ENCODE measurements at regions not wholly inside any gene's neighbourhood (a gene's known extent, or its start where the extent isn't known, plus 50 kb on each side); places are given as distances from the start of the nearest gene placed in this dataset.

DNA sequence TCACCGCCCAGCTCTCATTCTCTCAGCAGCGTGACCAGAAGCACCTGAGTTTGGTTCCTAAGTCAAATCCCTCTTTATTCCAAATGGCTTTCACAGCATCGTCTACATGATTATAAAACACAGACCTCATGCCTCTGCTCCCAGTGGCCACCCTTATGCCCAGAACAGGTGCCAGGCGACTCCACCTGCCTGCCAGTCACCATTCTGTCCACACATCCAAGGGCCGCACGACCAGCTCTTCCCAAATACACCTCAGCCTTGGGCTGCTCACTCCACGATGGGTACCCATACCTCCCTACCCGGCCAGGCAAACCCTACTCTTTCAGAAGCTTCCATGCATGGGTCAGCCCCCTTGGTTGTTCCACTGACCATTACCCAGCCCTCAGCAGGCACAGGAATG lies 851.6 kb upstream of the SALL3 start:
- DNase-seq: no peak

DNA sequence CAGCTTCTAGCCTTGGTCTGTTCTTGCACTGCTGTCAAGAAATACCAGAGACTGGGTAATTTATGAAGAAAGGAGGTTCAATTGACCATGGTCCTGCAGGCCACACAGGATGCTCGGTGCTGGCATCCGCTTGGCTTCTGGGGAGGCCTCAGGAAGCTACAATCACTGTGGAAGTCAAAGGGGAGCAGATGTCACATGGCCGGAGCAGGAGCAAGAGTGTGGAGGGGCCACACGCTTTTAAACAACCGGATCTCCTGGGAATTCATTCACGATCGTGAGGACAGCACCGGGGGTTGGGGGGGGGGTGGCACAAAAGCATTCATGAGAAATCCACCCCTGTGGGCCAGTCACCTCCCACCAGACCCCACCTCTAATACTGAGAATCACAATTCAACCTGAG lies 850.4 kb upstream of the SALL3 start:
- no peak for DNase-seq

DNA sequence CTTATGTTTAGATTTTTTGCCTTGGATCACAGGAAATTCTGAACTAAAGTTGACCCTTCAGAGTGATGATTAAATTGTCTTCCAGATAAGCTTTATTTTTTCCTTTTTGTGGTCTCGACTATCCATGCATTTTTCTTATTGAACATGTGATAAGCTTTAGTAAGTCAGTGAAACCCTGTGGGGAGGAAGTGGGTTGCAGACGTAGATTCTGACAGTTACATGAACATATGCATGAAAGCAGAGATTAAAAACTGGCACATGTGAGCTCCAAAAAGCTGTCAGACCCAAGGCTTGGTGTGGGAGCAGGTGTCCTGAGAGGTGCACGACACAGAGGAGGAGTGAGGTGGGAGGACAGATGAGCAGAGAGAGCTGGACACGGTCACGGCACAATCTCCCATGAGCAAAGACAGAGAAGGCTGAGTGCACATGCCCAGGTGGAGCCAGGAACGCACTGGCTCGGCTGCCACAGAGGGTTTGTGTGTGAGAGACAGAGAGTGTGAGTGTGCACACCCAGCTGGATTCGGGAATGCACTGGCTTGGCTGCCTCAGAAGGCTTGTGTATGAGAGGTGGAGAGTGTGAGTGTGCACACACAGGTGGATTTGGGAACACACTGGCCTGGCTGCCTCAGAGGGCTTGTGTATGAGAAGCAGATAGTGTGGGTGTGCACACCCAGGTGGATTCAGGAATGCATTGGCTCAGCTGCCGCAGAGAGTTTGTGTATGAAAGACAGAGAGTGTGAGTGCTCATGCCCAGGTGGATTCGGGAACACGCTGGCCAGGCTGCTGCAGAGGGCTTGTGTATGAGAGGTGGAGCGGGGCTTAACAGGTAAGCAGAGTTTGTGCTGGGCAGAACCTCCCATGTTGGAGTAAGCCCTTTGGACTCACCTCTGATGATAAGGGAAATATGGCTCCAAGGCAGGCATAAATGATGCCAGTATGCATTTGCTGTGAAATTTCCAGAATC lies 849.1 kb upstream of the SALL3 start:
- DNase-seq: no peak

DNA sequence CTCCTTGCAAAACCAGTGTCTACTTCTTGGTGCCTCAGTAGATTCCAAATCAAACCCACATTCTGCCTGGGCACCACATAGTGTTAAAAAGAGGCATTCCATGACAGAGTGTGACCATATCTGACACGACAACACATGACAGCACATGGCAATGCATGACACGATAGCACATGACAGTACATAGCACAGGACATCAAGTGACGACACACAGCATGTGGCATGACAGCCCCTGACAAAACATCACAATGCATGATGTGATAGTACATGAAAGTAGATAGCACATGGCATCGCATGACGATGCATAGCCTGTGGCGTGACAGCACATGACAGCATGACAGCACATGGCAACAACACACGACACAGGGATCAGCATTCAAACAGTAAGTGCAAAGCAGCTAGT lies 845.9 kb upstream of the SALL3 start:
- no peak for DNase-seq

GRCh38 chr18:78136986-78137385 lies 842.6 kb upstream of the SALL3 start:
- DNase-seq: no peak

DNA sequence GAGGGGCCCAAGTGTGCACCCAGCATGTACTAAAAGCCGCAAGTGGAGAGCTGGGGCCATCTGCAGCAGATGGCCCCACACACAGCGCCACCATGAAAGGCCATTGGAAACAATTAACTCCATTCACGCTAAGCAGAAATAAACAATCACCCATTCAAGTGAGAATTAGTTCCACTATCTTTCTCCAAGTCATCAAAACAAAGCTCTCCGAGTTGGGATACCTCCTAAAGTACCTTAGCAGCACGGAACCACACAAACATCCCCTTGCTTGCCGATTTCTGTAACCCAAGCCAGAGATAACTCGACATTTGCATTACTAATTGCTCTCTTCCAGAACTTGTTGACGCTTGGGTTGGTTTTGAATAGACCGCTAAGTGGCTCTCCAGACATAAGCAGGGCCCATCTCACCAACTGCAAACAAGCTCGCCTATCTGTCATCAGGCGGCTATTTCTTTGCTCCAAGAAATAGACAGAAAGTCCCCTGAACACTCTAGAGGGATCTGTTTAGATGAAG lies 840.6 kb upstream of the SALL3 start:
- no peak for DNase-seq

DNA sequence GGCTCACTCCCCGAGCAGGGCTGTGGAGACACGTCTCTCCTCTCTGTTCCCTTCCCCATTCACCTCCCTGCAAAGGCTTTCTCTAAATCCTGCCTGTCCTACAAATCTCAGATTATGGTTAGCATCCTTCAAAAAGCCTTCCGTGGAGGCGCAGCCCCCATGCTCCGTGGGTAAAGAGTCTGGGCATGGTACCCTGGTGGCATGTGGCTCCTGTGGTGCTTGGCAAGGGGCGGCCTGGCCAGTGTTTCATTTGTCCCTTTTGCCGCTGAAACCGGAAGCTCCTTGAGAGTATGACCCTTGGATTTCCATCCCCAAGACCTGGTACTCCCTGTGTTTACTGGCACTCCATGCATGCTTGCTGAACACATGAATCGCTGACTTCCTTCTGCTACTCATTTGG lies 839.3 kb upstream of the SALL3 start:
- DNase-seq: no peak

DNA sequence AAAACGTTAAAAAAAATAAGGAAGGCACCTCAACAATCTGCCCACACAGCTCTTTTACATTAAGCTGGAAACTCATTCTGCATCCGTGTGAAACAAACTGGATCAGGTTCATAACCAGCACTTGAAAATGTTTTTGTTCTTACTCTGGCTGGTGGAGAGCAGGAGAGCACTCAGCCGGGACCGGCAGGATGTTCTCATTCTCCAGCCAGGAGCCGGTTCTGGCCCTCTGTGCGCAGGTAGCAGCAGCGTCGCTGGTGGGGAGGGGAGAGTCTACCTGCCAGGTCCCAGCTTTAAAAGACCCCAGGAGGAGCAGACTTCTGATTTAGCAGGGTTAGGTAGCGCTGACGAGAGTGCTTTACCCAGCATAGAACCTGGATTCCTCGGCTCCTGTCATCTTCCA lies 834.9 kb upstream of the SALL3 start:
- no peak for DNase-seq

- no peak for DNase-seq
These were observed 834.5 kb upstream of the SALL3 start for GRCh38 chr18:78145096-78145495.

GRCh38 chr18:78146136-78147085 lies 833.2 kb upstream of the SALL3 start:
- DNase-seq: no peak

- DNase-seq: no peak
These were observed 829.0 kb upstream of the SALL3 start for GRCh38 chr18:78150590-78150989.

GRCh38 chr18:78151234-78151633 lies 828.4 kb upstream of the SALL3 start:
- no peak for DNase-seq

DNA sequence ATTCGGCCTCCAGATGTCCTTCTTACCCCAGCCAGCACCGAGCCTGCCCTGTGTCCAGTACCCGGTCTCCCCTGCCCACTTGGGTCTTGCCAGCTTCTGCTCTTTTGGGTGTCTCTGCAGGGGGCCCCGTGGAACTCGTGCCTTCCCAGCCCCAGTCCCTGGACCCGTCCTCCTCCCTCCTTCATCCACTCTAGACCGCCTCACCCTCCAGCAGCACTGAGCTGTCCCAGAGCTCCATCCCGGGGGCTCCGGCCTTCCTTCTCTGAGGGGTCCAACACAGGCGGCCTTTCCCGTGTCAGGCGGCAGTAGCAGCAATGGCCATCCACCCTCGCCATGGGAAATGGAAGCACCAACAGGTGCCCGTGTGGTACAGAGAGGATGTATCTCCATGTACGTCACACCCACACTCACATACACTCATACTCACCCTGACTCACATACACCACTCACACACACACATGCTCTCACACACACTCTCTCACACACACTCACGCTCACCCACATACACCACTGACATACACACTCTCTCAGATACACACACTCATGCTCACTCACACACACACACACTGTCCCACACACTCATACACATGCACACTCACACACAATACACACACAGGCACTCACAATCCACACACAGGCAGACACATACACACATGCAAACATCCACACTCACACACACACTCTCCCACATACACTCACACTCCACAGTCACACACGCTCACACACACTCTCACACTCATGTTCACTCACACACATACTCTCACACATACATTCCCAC lies 827.5 kb upstream of the SALL3 start:
- no peak for DNase-seq

GRCh38 chr18:78153362-78153761 lies 826.3 kb upstream of the SALL3 start:
- no peak for DNase-seq

DNA sequence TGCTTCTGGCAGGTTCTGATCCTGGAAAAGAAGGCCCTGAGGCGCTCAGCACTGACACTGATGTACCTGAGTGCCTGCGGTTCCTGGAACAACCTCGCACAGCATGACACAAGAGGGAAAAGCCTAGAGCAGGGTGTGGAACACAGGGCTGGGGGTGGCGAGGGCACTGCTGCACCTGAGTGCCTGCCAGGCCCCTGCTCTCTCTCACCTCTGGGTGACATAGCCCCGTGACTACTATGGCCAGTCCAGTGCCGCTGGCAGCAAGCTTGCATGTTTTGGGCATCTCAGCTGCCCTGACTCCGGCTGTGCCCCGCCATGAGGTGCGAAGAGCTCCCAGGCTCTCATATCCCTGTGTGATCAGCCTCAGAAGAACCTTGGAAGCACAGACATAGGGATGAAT lies 825.2 kb upstream of the SALL3 start:
- DNase-seq: no peak

DNA sequence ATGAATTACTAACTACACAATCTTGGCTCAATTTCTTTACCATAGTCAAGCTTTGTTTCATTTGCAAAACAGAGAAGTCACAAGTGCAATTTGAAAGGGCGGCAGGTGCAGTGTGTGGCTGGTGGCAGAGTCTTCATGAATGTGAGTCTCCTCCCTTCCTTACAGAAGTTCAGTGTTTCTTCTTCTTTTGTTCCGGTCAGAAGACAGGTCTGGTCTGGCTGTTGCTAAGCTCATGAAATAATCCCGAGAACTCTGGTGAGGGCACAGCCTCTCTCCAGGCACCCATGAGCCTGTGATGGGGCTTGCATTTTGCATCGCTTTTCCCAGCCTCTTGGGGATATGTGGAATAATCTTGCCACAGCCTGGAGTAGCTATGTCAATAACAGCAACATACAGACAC lies 824.8 kb upstream of the SALL3 start:
- no peak for DNase-seq

DNA sequence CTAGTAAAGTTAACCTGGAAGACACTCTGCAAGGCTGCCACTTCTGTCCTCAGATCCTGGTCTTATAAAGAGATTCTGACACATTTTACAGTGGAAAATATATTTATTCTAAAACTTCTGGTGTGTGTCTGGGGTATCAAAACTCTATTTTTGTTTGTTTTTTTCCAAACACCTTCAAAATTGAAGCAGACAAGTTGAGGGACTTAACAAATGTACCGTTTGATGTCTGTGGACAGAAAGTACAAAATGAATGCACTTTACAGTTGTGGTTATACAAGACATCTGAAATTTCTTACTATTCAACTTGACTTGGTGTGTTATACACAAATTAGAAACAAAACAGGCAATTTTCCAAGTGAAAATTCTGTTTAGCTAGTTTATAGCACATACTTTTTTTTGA lies 823.2 kb upstream of the SALL3 start:
- DNase-seq: no peak

DNA sequence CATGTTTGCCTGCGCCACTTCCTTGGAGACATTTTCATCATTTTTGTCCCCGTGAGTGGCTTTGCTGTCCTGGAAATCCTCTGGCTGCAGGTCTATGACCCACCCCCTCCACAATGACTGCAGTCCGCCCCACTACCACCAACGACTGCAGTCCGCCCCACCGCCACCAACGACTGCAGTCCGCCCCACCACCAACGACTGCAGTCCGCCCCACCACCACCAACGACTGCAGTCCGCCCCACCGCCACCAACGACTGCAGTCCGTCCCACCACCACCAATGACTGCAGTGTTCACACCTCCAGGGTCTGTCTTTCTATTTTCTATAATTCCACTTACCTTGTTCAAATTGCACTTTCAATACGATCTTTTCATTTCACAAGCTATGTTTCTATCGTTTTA lies 820.7 kb upstream of the SALL3 start:
- no peak for DNase-seq

DNA sequence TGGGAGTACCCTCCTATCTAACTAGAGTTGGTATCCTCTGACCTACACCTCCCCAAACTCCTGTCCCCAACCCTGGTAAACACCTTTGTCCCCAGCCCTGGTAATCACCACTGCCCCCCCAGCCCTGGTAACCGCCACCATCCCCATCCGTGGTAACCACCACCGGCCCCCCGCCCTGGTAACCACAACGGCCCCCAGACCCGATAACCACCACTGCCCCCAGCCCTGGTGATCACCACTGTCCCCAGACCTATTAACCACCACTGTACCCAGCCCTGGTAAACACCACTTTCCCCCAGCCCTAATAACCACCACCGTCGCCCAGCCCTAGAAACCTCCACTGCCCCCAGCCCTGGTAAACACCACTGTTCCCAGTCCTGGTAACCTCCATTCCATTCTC lies 820.2 kb upstream of the SALL3 start:
- no peak for DNase-seq

GRCh38 chr18:78160961-78161656 lies 818.5 kb upstream of the SALL3 start:
- DNase-seq: no peak

DNA sequence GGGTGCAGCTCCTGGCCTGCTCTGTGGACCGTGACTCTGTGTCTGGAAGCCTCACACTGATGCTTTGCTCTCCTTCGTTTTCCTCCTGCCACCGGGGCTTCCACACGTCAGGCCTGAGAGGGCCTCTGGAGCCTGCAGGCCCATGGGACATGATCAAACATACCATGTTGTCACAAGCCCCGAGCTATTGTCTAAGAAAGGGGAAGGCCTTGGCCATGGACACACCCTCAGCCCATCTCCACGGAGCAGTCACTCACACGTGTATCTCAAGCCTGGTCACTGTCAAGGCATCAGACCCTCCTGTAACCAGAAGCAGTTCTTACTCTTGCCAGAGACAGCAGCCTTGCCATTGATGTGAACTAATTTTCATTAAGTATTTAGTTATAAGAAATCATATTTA lies 814.1 kb upstream of the SALL3 start:
- no peak for DNase-seq

GRCh38 chr18:78168526-78168925 lies 811.1 kb upstream of the SALL3 start:
- DNase-seq: no peak

Data from stimulated activated CD4-positive, alpha-beta T cell treated with anti-CD3 and anti-CD28 coated beads, Interleukin-4, amount 100 ng/mL, for 1 hour (primary cell).